ENCODE measurements at regions not wholly inside any gene's neighbourhood (a gene's known extent, or its start where the extent isn't known, plus 50 kb on each side); places are given as distances from the start of the nearest gene placed in this dataset.

- no peaks in the 10 kb centered on the region for H3K9me3 ChIP-seq (ENCODE audit: low read length)
- H3K4me3 ChIP-seq (ENCODE audit: low read depth, low read length, poor library complexity, severe bottlenecking): no peak overlapping the region
- no peaks in the 10 kb centered on the region for H3K9me2 ChIP-seq (ENCODE audit: low read depth, low read length)
- H3K36me3 ChIP-seq (ENCODE audit: insufficient read depth, low read length): no peaks in the 10 kb centered on the region
- no peaks in the 10 kb centered on the region for H3F3A ChIP-seq (ENCODE audit: insufficient read depth, low read length)
- H2AFZ ChIP-seq (ENCODE audit: low read length): no peak overlapping the region
- TF ChIP-seq CTCF (IDR thresholded peaks at IDR 0.05; ENCODE audit: low read length): no peak
- TF ChIP-seq EZH2 (IDR thresholded peaks at IDR 0.05; ENCODE audit: borderline replicate concordance, low read length): no peak
- H3K4me2 ChIP-seq (ENCODE audit: low read length): no peak overlapping the region
- no peak overlapping the region for H3K9ac ChIP-seq (ENCODE audit: low read length)
- no peaks in the 10 kb centered on the region for H3K4me1 ChIP-seq (ENCODE audit: insufficient read depth, low read length, severe bottlenecking)
- no peaks in the 10 kb centered on the region for H4K20me1 ChIP-seq (ENCODE audit: insufficient read depth, low read length)
- no peak overlapping the region for H3K27ac ChIP-seq (ENCODE audit: low read depth, low read length, poor library complexity, severe bottlenecking)
- no peaks in the 10 kb centered on the region; the same call in 1 of the 2 replicates for H3K27me3 ChIP-seq (ENCODE audit: insufficient read depth, low read length)
- H3K79me2 ChIP-seq (ENCODE audit: insufficient read depth, low read length): no peaks in the 10 kb centered on the region
These were observed 105.9 kb upstream of the SLC45A1 start for GRCh38 chr1:8211883-8212579.

GRCh38 chr1:8211251-8211882 lies 106.5 kb upstream of the SLC45A1 start:
- Histone ChIP-seq H3K9me3 (ENCODE audit: low read length) (no peaks in the 10 kb centered on the region), H3K4me2 (ENCODE audit: low read length) (no peak overlapping the region), H3K4me3 (ENCODE audit: low read depth, low read length, poor library complexity, severe bottlenecking) (no peak overlapping the region), H3K9me2 (ENCODE audit: low read depth, low read length) (no peaks in the 10 kb centered on the region), H3K9ac (ENCODE audit: low read length) (no peak overlapping the region), H3K36me3 (ENCODE audit: insufficient read depth, low read length) (no peaks in the 10 kb centered on the region), H3K27ac (ENCODE audit: low read depth, low read length, poor library complexity, severe bottlenecking) (no peak overlapping the region), H3K79me2 (ENCODE audit: insufficient read depth, low read length) (no peaks in the 10 kb centered on the region), H4K20me1 (ENCODE audit: insufficient read depth, low read length) (no peaks in the 10 kb centered on the region), H2AFZ (ENCODE audit: low read length) (no peak overlapping the region), H3K4me1 (ENCODE audit: insufficient read depth, low read length, severe bottlenecking) (no peaks in the 10 kb centered on the region), H3F3A (ENCODE audit: insufficient read depth, low read length) (no peaks in the 10 kb centered on the region), H3K27me3 (ENCODE audit: insufficient read depth, low read length) (no peaks in the 10 kb centered on the region; the same call in 1 of the 2 replicates)
- no peak for TF ChIP-seq EZH2 (IDR thresholded peaks at IDR 0.05; ENCODE audit: borderline replicate concordance, low read length)
- TF ChIP-seq CTCF (IDR thresholded peaks at IDR 0.05; ENCODE audit: low read length): no peak

GRCh38 chr1:8207202-8207601 lies 110.7 kb upstream of the SLC45A1 start:
- Histone ChIP-seq H3K27me3 (ENCODE audit: insufficient read depth, low read length) (peaks cover 5% of the 10 kb centered on the region; the same call in 1 of the 2 replicates), H3K9me3 (ENCODE audit: low read length) (no peaks in the 10 kb centered on the region), H3F3A (ENCODE audit: insufficient read depth, low read length) (no peaks in the 10 kb centered on the region), H4K20me1 (ENCODE audit: insufficient read depth, low read length) (no peaks in the 10 kb centered on the region), H3K4me2 (ENCODE audit: low read length) (no peak overlapping the region), H2AFZ (ENCODE audit: low read length) (no peak overlapping the region), H3K4me1 (ENCODE audit: insufficient read depth, low read length, severe bottlenecking) (no peaks in the 10 kb centered on the region), H3K9me2 (ENCODE audit: low read depth, low read length) (no peaks in the 10 kb centered on the region), H3K79me2 (ENCODE audit: insufficient read depth, low read length) (no peaks in the 10 kb centered on the region), H3K4me3 (ENCODE audit: low read depth, low read length, poor library complexity, severe bottlenecking) (no peak overlapping the region), H3K9ac (ENCODE audit: low read length) (no peak overlapping the region), H3K27ac (ENCODE audit: low read depth, low read length, poor library complexity, severe bottlenecking) (no peak overlapping the region), H3K36me3 (ENCODE audit: insufficient read depth, low read length) (no peaks in the 10 kb centered on the region)
- no peak for TF ChIP-seq CTCF (IDR thresholded peaks at IDR 0.05; ENCODE audit: low read length)
- TF ChIP-seq EZH2 (IDR thresholded peaks at IDR 0.05; ENCODE audit: borderline replicate concordance, low read length): no peak
